DND-41 (cell line): ENCODE measurements at regions not wholly inside any gene's neighbourhood (a gene's known extent, or its start where the extent isn't known, plus 50 kb on each side); places are given as distances from the start of the nearest gene placed in this dataset.

Experiments used
- EZH2 ChIP-seq: IDR thresholded peaks from 3 replicates; pipeline ENCODE4 v1.6.1; 2012; ENCODE audit warnings: borderline replicate concordance, low read depth, mild to moderate bottlenecking, moderate library complexity, low read length, inconsistent platforms; ENCODE audit not compliant: severe bottlenecking
- TF ChIP-seq, protein P1 (sequence below): IDR thresholded peaks from 2 replicates; pipeline ENCODE4 v1.5.1; 2012; ENCODE audit warnings: borderline replicate concordance, low read length, moderate library complexity, mild to moderate bottlenecking; ENCODE audit not compliant: poor library complexity, severe bottlenecking; ENCODE audit errors: extremely low read depth

DNA sequence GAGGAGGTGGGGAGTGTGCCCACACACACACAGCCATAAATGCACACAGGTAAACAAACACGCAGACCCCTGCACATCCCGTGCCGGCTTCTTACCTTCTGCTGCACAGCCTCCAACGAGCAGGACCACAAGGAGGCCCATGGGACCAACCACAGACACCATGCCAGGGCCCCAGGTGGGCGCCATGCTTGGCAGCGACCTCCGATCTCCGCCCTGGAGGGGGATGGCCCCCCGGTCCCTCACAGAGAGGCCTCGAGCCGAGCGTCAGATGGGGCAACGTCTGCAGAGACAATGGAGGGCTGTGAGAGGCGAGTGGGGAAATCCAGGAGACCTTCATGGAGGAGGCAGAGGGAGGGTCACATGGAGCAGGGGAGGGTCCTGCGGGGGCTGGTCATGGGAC, 54.7 kb downstream of the PTPRS start:
- no peak for TF ChIP-seq EZH2
- TF ChIP-seq, protein P1, sequence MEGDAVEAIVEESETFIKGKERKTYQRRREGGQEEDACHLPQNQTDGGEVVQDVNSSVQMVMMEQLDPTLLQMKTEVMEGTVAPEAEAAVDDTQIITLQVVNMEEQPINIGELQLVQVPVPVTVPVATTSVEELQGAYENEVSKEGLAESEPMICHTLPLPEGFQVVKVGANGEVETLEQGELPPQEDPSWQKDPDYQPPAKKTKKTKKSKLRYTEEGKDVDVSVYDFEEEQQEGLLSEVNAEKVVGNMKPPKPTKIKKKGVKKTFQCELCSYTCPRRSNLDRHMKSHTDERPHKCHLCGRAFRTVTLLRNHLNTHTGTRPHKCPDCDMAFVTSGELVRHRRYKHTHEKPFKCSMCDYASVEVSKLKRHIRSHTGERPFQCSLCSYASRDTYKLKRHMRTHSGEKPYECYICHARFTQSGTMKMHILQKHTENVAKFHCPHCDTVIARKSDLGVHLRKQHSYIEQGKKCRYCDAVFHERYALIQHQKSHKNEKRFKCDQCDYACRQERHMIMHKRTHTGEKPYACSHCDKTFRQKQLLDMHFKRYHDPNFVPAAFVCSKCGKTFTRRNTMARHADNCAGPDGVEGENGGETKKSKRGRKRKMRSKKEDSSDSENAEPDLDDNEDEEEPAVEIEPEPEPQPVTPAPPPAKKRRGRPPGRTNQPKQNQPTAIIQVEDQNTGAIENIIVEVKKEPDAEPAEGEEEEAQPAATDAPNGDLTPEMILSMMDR = no peak
